Hepatocyte (in vitro differentiated cells): ENCODE measurements at regions not wholly inside any gene's neighbourhood (a gene's known extent, or its start where the extent isn't known, plus 50 kb on each side); places are given as distances from the start of the nearest gene placed in this dataset.
A peak's percentile ranks its signal among the peaks of the same experiment; 100 is the strongest.

Source experiments
- EZH2 ChIP-seq: fragments of 200-600 bp; sonication (generic); IDR thresholded peaks from 2 replicates; pipeline ENCODE4 v1.6.1; 2016; ENCODE audit warnings: antibody characterized with exemption, mild to moderate bottlenecking, borderline replicate concordance
- EZH2phosphoT487 ChIP-seq: fragments of 200-600 bp; sonication (generic); IDR thresholded peaks from one replicate; pipeline ENCODE4 v1.6.1; 2018; ENCODE audit warnings: antibody characterized with exemption, mild to moderate bottlenecking, low read depth, moderate library complexity; ENCODE audit not compliant: unreplicated experiment, severe bottlenecking
- TF ChIP-seq, protein P1 (sequence below): fragments of 200-600 bp; sonication (generic); IDR thresholded peaks from 2 replicates; pipeline ENCODE4 v1.5.1; 2016; ENCODE audit warnings: antibody characterized with exemption, mild to moderate bottlenecking; ENCODE audit not compliant: poor library complexity

DNA sequence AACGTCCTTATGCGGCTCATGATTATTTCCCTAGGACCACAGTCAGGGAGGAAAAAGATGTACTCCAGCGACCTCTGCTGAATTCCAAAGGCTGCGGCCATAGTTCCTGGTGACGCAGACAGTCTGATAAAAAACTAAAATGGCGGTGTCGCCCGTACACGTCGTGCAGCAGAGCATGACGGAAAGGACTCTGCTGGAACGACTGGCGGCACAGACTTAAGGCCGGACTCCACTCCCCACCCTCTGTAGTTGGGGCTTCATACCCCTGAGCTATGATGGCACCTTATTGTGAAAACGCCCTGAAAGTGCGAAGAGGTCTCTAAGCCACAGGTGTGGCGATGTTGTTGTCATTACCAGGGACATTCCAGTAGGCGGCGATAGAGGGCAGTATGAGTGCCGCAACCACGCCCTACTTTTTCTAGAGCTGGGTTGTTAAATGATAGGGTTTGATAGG is 90.0 kb upstream of the EDA2R start:
- TF ChIP-seq, protein P1, sequence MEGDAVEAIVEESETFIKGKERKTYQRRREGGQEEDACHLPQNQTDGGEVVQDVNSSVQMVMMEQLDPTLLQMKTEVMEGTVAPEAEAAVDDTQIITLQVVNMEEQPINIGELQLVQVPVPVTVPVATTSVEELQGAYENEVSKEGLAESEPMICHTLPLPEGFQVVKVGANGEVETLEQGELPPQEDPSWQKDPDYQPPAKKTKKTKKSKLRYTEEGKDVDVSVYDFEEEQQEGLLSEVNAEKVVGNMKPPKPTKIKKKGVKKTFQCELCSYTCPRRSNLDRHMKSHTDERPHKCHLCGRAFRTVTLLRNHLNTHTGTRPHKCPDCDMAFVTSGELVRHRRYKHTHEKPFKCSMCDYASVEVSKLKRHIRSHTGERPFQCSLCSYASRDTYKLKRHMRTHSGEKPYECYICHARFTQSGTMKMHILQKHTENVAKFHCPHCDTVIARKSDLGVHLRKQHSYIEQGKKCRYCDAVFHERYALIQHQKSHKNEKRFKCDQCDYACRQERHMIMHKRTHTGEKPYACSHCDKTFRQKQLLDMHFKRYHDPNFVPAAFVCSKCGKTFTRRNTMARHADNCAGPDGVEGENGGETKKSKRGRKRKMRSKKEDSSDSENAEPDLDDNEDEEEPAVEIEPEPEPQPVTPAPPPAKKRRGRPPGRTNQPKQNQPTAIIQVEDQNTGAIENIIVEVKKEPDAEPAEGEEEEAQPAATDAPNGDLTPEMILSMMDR = peak; percentile 71
- TF ChIP-seq EZH2phosphoT487 (no peak), EZH2 (no peak)
